ENCODE measurements at regions not wholly inside any gene's neighbourhood (a gene's known extent, or its start where the extent isn't known, plus 50 kb on each side); places are given as distances from the start of the nearest gene placed in this dataset.

DNA sequence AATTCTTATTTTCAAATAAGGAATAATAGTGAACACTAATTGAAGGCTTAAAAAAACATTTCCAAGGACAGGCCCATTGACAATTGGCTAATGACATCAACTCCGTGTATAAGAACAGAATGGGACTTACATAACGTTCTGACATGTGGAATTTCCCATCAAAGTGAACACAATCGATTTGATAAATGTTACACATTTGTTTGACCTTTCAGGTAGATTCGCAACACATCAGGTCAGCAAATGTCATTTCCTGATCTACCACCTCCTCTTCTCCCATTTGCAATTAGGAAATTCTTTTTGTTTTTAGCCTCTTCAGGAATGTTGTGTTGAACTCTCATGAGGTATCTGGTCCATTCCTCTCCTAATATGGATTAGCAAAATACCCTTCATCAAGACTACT lies 292.9 kb upstream of the SLC14A2 start:
- H3K9me3 ChIP-seq (ENCODE audit: control insufficient read depth, insufficient read depth, low read depth, low read length) = no peaks in the 10 kb centered on the region
- POLR2A ChIA-PET = no interaction called here
- CTCF ChIA-PET = interaction anchor here (1.4 kb wide), 1 partner anchor 64 kb away, joined by 3 read pairs; no protein-coding TSS in a partner anchor
- peaks cover 6% of the 10 kb centered on the region for H3K4me1 ChIP-seq (ENCODE audit: control insufficient read depth, insufficient read depth, low read length)
- H3K36me3 ChIP-seq (ENCODE audit: control insufficient read depth in 2 of 2, insufficient read depth in 1 of 2, low read length in 2 of 2) = no peaks in the 10 kb centered on the region
- no peak overlapping the region for H3K4me3 ChIP-seq (ENCODE audit: low read depth, low read length)
- no peak overlapping the region for H3K27ac ChIP-seq (ENCODE audit: extremely low read depth, low read depth, low read length)
- TF ChIP-seq ZSCAN18 (tag by site-specific recombination; IDR thresholded peaks at IDR 0.05) (no peak), SP2 (tag by site-specific recombination; IDR thresholded peaks at IDR 0.05) (no peak), ZNF292 (tag by site-specific recombination; IDR thresholded peaks at IDR 0.05; ENCODE audit: borderline replicate concordance, low read depth) (no peak), ZSCAN4 (tag by site-specific recombination; IDR thresholded peaks at IDR 0.05) (no peak), ZNF530 (tag by site-specific recombination; IDR thresholded peaks at IDR 0.05; ENCODE audit: low read depth) (no peak), ZNF433 (tag by site-specific recombination; IDR thresholded peaks at IDR 0.05; ENCODE audit: low read depth) (no peak), ZNF140 (tag by site-specific recombination; IDR thresholded peaks at IDR 0.05) (no peak), ZNF843 (tag by site-specific recombination; IDR thresholded peaks at IDR 0.05) (no peak), ZNF629 (tag by site-specific recombination; IDR thresholded peaks at IDR 0.05) (no peak), KLF1 (tag by site-specific recombination; IDR thresholded peaks at IDR 0.05) (no peak), ZNF350 (tag by site-specific recombination; IDR thresholded peaks at IDR 0.05) (no peak), TCF7L2 (IDR thresholded peaks at IDR 0.05; ENCODE audit: borderline replicate concordance, low read depth, low read length) (no peak), ZNF558 (tag by site-specific recombination; IDR thresholded peaks at IDR 0.05) (no peak), ZFP41 (tag by site-specific recombination; IDR thresholded peaks at IDR 0.05; ENCODE audit: borderline replicate concordance) (no peak), ZNF529 (tag by site-specific recombination; IDR thresholded peaks at IDR 0.05; ENCODE audit: insufficient replicate concordance) (no peak)

- CTCF ChIA-PET = interaction anchor here (1.1 to 1.2 kb wide), 2 partner anchors 62 to 423 kb away, joined by 3 read pairs; no protein-coding TSS in a partner anchor
- Histone ChIP-seq H3K36me3 (ENCODE audit: control insufficient read depth in 2 of 2, insufficient read depth in 1 of 2, low read length in 2 of 2) (no peaks in the 10 kb centered on the region), H3K4me3 (ENCODE audit: low read depth, low read length) (no peak overlapping the region), H3K27ac (ENCODE audit: extremely low read depth, low read depth, low read length) (no peak overlapping the region), H3K9me3 (ENCODE audit: control insufficient read depth, insufficient read depth, low read depth, low read length) (no peaks in the 10 kb centered on the region), H3K4me1 (ENCODE audit: control insufficient read depth, insufficient read depth, low read length) (peaks cover 6% of the 10 kb centered on the region)
- TF ChIP-seq ZNF112 (tag by site-specific recombination; IDR thresholded peaks at IDR 0.05) = no peak
- TF ChIP-seq ZSCAN30 (tag by site-specific recombination; IDR thresholded peaks at IDR 0.05) = no peak
- no peak for TF ChIP-seq ZNF639 (tag by site-specific recombination; IDR thresholded peaks at IDR 0.05)
- TF ChIP-seq YY2 (tag by site-specific recombination; IDR thresholded peaks at IDR 0.05) = no peak
- TF ChIP-seq HIC1 (tag by site-specific recombination; IDR thresholded peaks at IDR 0.05) = no peak
- TF ChIP-seq, protein P1, sequence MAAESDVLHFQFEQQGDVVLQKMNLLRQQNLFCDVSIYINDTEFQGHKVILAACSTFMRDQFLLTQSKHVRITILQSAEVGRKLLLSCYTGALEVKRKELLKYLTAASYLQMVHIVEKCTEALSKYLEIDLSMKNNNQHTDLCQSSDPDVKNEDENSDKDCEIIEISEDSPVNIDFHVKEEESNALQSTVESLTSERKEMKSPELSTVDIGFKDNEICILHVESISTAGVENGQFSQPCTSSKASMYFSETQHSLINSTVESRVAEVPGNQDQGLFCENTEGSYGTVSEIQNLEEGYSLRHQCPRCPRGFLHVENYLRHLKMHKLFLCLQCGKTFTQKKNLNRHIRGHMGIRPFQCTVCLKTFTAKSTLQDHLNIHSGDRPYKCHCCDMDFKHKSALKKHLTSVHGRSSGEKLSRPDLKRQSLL (tag by site-specific recombination; IDR thresholded peaks at IDR 0.05) = no peak
- POLR2A ChIA-PET = no interaction called here
Observed at GRCh38 chr18:45324101-45324494, 291.2 kb upstream of the SLC14A2 start.

Measured in HEK293 (cell line).